ENCODE measurements at regions not wholly inside any gene's neighbourhood (a gene's known extent, or its start where the extent isn't known, plus 50 kb on each side); places are given as distances from the start of the nearest gene placed in this dataset.

DNA sequence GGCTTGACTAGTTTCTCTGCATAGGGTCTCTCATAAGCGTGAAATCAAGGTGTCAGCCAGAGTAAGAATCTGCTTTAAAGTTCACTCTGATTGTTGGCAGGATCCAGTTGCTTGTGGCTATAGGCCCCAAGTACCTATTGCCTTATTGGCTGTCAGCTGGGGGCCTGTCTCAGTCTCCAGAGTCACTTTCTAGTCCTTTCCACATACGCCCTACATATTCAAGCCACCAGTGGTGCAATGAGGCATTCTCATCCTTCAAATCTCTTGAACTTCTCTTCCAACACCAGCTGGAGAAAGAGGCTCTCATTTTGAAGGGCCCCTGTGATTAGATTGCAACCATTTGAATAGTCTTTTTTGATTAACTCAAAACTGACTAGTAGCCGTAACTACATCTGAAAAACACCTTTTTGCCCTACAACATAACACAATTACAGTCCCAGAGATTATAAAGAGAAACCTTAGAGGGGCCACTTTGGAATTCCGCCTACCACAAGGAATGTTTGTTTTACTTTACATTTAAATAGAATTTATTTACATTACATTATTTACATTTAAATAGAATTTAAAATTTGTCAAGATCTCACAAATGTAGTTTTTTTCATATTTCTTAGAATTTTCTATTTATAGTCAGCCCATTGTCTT is 520.1 kb downstream of the DSC3 start:
- Histone ChIP-seq H3K9ac (ENCODE audit: low read depth, low read length) (no peak overlapping the region), H3K4me3 (ENCODE audit: low read depth in 1 of 2, low read length in 2 of 2) (no peak overlapping the region), H3K79me2 (ENCODE audit: insufficient read depth, low read length) (no peaks in the 10 kb centered on the region), H3K4me2 (ENCODE audit: insufficient read depth, low read length) (no peak overlapping the region), H3K9me3 (ENCODE audit: insufficient read depth, low read length, severe bottlenecking) (no peaks in the 10 kb centered on the region), H3K27me3 (ENCODE audit: insufficient read depth, low read length, poor library complexity) (no peaks in the 10 kb centered on the region), H3K36me3 (ENCODE audit: insufficient read depth, low read length) (no peaks in the 10 kb centered on the region), H4K20me1 (ENCODE audit: insufficient read depth, low read length) (no peaks in the 10 kb centered on the region), H3K4me1 (ENCODE audit: insufficient read depth, low read length) (no peaks in the 10 kb centered on the region), H2AFZ (ENCODE audit: low read depth, low read length) (no peak overlapping the region), H3K27ac (ENCODE audit: low read length) (no peak overlapping the region)
- ATAC-seq (ENCODE audit: insufficient read depth, low read depth) (no peak), DNase-seq (no peak)
- TF ChIP-seq, protein P1, sequence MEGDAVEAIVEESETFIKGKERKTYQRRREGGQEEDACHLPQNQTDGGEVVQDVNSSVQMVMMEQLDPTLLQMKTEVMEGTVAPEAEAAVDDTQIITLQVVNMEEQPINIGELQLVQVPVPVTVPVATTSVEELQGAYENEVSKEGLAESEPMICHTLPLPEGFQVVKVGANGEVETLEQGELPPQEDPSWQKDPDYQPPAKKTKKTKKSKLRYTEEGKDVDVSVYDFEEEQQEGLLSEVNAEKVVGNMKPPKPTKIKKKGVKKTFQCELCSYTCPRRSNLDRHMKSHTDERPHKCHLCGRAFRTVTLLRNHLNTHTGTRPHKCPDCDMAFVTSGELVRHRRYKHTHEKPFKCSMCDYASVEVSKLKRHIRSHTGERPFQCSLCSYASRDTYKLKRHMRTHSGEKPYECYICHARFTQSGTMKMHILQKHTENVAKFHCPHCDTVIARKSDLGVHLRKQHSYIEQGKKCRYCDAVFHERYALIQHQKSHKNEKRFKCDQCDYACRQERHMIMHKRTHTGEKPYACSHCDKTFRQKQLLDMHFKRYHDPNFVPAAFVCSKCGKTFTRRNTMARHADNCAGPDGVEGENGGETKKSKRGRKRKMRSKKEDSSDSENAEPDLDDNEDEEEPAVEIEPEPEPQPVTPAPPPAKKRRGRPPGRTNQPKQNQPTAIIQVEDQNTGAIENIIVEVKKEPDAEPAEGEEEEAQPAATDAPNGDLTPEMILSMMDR (IDR thresholded peaks at IDR 0.05; ENCODE audit: borderline replicate concordance, extremely low read depth, low read length, poor library complexity, severe bottlenecking): no peak
- TF ChIP-seq EZH2 (IDR thresholded peaks at IDR 0.05; ENCODE audit: borderline replicate concordance, low read depth, low read length, severe bottlenecking): no peak

DNA sequence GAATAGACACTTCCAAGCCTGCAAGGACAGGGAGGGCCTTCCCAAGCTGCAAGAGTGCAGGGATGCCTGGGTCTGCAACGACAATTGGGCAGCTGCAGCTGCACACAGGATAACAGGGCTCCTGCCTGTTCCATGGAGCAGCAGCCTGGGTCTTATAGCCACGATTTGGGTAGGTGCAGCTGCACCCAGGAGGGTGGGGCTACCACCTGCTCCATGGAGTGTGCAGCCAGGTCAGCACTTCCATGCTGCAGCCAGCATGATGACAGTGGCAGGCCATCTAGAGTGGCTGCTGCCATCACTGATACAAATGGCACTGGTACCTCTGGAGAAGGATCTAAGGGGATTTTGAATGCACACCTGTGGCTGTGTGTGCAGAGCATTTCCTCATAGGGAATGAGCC is 528.5 kb downstream of the DSC3 start:
- Histone ChIP-seq H3K4me3 (ENCODE audit: low read depth in 1 of 2, low read length in 2 of 2) (no peak overlapping the region), H3K9me3 (ENCODE audit: insufficient read depth, low read length, severe bottlenecking) (peaks cover 2% of the 10 kb centered on the region), H3K4me1 (ENCODE audit: insufficient read depth, low read length) (no peaks in the 10 kb centered on the region), H3K9ac (ENCODE audit: low read depth, low read length) (no peak overlapping the region), H2AFZ (ENCODE audit: low read depth, low read length) (no peak overlapping the region), H3K4me2 (ENCODE audit: insufficient read depth, low read length) (no peak overlapping the region), H3K79me2 (ENCODE audit: insufficient read depth, low read length) (no peaks in the 10 kb centered on the region), H3K27me3 (ENCODE audit: insufficient read depth, low read length, poor library complexity) (no peaks in the 10 kb centered on the region), H3K36me3 (ENCODE audit: insufficient read depth, low read length) (no peaks in the 10 kb centered on the region), H4K20me1 (ENCODE audit: insufficient read depth, low read length) (no peaks in the 10 kb centered on the region), H3K27ac (ENCODE audit: low read length) (no peak overlapping the region)
- TF ChIP-seq EZH2 (IDR thresholded peaks at IDR 0.05; ENCODE audit: borderline replicate concordance, low read depth, low read length, severe bottlenecking): no peak
- TF ChIP-seq, protein P1 (IDR thresholded peaks at IDR 0.05; ENCODE audit: borderline replicate concordance, extremely low read depth, low read length, poor library complexity, severe bottlenecking): no peak
- DNase-seq (no peak), ATAC-seq (ENCODE audit: insufficient read depth, low read depth) (no peak)

DNA sequence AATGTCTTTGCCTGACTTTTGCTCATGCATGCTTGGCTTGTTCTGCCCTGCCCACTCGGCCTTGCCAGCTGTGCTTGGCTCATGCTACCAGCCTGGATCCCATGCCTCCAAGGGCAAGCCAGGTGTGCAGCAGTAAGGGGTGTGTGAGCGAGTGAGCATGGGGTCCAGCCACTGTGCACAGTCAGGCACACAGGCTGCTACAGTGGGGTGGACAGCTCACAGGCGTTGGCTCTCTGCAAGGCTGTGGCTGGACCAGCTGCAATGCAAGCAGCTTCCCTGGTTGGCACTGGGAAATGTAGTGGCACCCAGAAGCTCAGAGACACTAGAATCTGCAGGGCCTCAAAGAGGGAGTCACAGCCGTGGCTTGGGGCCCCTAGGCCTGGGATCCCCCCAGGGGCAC is 529.7 kb downstream of the DSC3 start:
- H3K9ac ChIP-seq (ENCODE audit: low read depth, low read length): no peak overlapping the region
- H2AFZ ChIP-seq (ENCODE audit: low read depth, low read length): no peak overlapping the region
- no peaks in the 10 kb centered on the region for H3K79me2 ChIP-seq (ENCODE audit: insufficient read depth, low read length)
- no peaks in the 10 kb centered on the region for H3K36me3 ChIP-seq (ENCODE audit: insufficient read depth, low read length)
- H3K27me3 ChIP-seq (ENCODE audit: insufficient read depth, low read length, poor library complexity): no peaks in the 10 kb centered on the region
- no peak overlapping the region for H3K4me3 ChIP-seq (ENCODE audit: low read depth in 1 of 2, low read length in 2 of 2)
- no peak overlapping the region for H3K27ac ChIP-seq (ENCODE audit: low read length)
- no peaks in the 10 kb centered on the region for H4K20me1 ChIP-seq (ENCODE audit: insufficient read depth, low read length)
- no peak for TF ChIP-seq EZH2 (IDR thresholded peaks at IDR 0.05; ENCODE audit: borderline replicate concordance, low read depth, low read length, severe bottlenecking)
- TF ChIP-seq, protein P1 (IDR thresholded peaks at IDR 0.05; ENCODE audit: borderline replicate concordance, extremely low read depth, low read length, poor library complexity, severe bottlenecking): no peak
- no peak overlapping the region for H3K4me2 ChIP-seq (ENCODE audit: insufficient read depth, low read length)
- ATAC-seq (ENCODE audit: insufficient read depth, low read depth): no peak
- DNase-seq: no peak
- peaks cover 2% of the 10 kb centered on the region for H3K9me3 ChIP-seq (ENCODE audit: insufficient read depth, low read length, severe bottlenecking)
- no peaks in the 10 kb centered on the region for H3K4me1 ChIP-seq (ENCODE audit: insufficient read depth, low read length)
